GM23338 (cell line): ENCODE measurements at regions not wholly inside any gene's neighbourhood (a gene's known extent, or its start where the extent isn't known, plus 50 kb on each side); places are given as distances from the start of the nearest gene placed in this dataset.

Experiments
- ATAC-seq: fragments of 200-7000 bp; cut with Tn5 transposase; 3 replicates; pipeline ENCODE4 v1.9.1; 2020
- DNase-seq: peaks from one replicate; pipeline ENCODE4 v3.0.0-alpha.2; 2015; ENCODE audit warnings: low spot score
- H2AFZ ChIP-seq: fragments of 200-600 bp; sonication (generic); 2 replicates; pipeline ENCODE4 v1.8.0; 2016; ENCODE audit warnings: antibody characterized with exemption, mild to moderate bottlenecking, moderate library complexity
- H3F3A ChIP-seq: fragments of 200-600 bp; sonication (generic); replicated peaks from 2 replicates; pipeline ENCODE4 v1.8.0; 2017; ENCODE audit warnings: antibody characterized with exemption, mixed run types, low read depth
- H3K27ac ChIP-seq: fragments of 200-600 bp; sonication (generic); 2 replicates; pipeline ENCODE4 v1.6.1; 2016; ENCODE audit warnings: low read depth
- H3K27me3 ChIP-seq: fragments of 200-600 bp; sonication (generic); 2 replicates; pipeline ENCODE4 v1.8.0; 2016; ENCODE audit warnings: mild to moderate bottlenecking, mixed run types, moderate library complexity; ENCODE audit not compliant: insufficient read depth
- H3K36me3 ChIP-seq: fragments of 200-600 bp; sonication (generic); 2 replicates; pipeline ENCODE4 v1.8.0; 2016; ENCODE audit warnings: mild to moderate bottlenecking; ENCODE audit not compliant: insufficient read depth
- H3K4me1 ChIP-seq: fragments of 200-600 bp; sonication (generic); 2 replicates; pipeline ENCODE4 v1.8.0; 2016; ENCODE audit warnings: mild to moderate bottlenecking, moderate library complexity; ENCODE audit not compliant: insufficient read depth
- H3K4me2 ChIP-seq: fragments of 200-600 bp; sonication (generic); 2 replicates; pipeline ENCODE4 v1.7.1; 2017; ENCODE audit warnings: mixed run types
- H3K4me3 ChIP-seq: fragments of 200-600 bp; sonication (generic); 2 replicates; pipeline ENCODE4 v1.6.1; 2016; ENCODE audit warnings: mixed run types
- H3K79me2 ChIP-seq: fragments of 200-600 bp; sonication (generic); replicated peaks from 2 replicates; pipeline ENCODE4 v1.8.0; 2017; ENCODE audit warnings: mild to moderate bottlenecking; ENCODE audit not compliant: insufficient read depth
- H3K9me2 ChIP-seq: fragments of 200-600 bp; sonication (generic); 2 replicates; pipeline ENCODE4 v1.8.0; 2017; ENCODE audit not compliant: insufficient read depth
- H4K20me1 ChIP-seq: fragments of 200-600 bp; sonication (generic); replicated peaks from 2 replicates; pipeline ENCODE4 v1.8.0; 2017; ENCODE audit warnings: mild to moderate bottlenecking; ENCODE audit not compliant: insufficient read depth
- H3K27ac Mint-ChIP-seq: 2 replicates; pipeline ENCODE4 v1.8.0; 2020; ENCODE audit warnings: inconsistent platforms, mild to moderate bottlenecking, moderate library complexity, mixed read lengths
- H3K27me3 Mint-ChIP-seq: 3 replicates; pipeline ENCODE4 v1.8.0; 2022; ENCODE audit warnings: low read depth, mild to moderate bottlenecking, moderate library complexity, mixed read lengths, inconsistent platforms; ENCODE audit not compliant: insufficient read depth, poor library complexity
- H3K36me3 Mint-ChIP-seq: 3 replicates; pipeline ENCODE4 v1.8.0; 2021; ENCODE audit warnings: low read depth, mild to moderate bottlenecking, inconsistent platforms, moderate library complexity, mixed read lengths
- H3K4me1 Mint-ChIP-seq: 3 replicates; pipeline ENCODE4 v1.8.0; 2020; ENCODE audit warnings: mild to moderate bottlenecking, inconsistent platforms, mixed read lengths
- H3K4me3 Mint-ChIP-seq: 3 replicates; pipeline ENCODE4 v1.8.0; 2021; ENCODE audit warnings: moderate library complexity, mild to moderate bottlenecking, inconsistent platforms, mixed read lengths
- H3K9me3 Mint-ChIP-seq: 3 replicates; pipeline ENCODE4 v1.8.0; 2020; ENCODE audit warnings: moderate library complexity, mild to moderate bottlenecking, inconsistent platforms, mixed read lengths
- CTCF ChIP-seq, 2 experiments: fragments of 200-600 bp in 1 of 2; sonication (generic) in 1 of 2; conservative IDR thresholded peaks; 2 replicates each; pipeline versions ENCODE4 v1.5.1 to v1.6.1; 2016 to 2017; ENCODE audit warnings: antibody characterized with exemption in 2 of 2, low read depth in 2 of 2, mild to moderate bottlenecking in 2 of 2, moderate library complexity in 1 of 2
- EZH2phosphoT487 ChIP-seq: fragments of 200-600 bp; sonication (generic); IDR thresholded peaks from one replicate; pipeline ENCODE4 v1.8.1; 2018; ENCODE audit warnings: antibody characterized with exemption; ENCODE audit not compliant: unreplicated experiment
- JUNB ChIP-seq: IDR thresholded peaks from one replicate; pipeline ENCODE4 v1.6.1; 2016; ENCODE audit warnings: antibody characterized with exemption; ENCODE audit not compliant: unreplicated experiment
- NANOG ChIP-seq: IDR thresholded peaks from 2 replicates; pipeline ENCODE4 v1.6.1; 2016; ENCODE audit warnings: antibody characterized with exemption, borderline replicate concordance
- POLR2AphosphoS5 ChIP-seq: IDR thresholded peaks from 2 replicates; pipeline ENCODE4 v1.6.1; 2016; ENCODE audit warnings: antibody characterized with exemption, low read depth
- ZNF331 ChIP-seq: fragments of 250-450 bp; sonication (Bioruptor Pico); IDR thresholded peaks from 2 replicates; pipeline ENCODE4 v1.5.0; 2020; ENCODE audit warnings: low read depth, mild to moderate bottlenecking, moderate library complexity
- TF ChIP-seq, protein P1 (sequence below): IDR thresholded peaks from 2 replicates; pipeline ENCODE4 v1.6.1; 2016; ENCODE audit warnings: antibody characterized with exemption
- TF ChIP-seq, protein P2 (sequence below): fragments of 250-450 bp; sonication (Bioruptor Pico); IDR thresholded peaks from 2 replicates; pipeline ENCODE4 v1.5.0; 2020; ENCODE audit warnings: mild to moderate bottlenecking, moderate library complexity

GRCh38 chr19:29060813-29061364, 152.1 kb downstream of the UQCRFS1 start:
- Histone ChIP-seq H3K36me3 (no peaks in the 10 kb centered on the region), H3K27me3 (no peaks in the 10 kb centered on the region), H4K20me1 (no peaks in the 10 kb centered on the region), H3K9me2 (no peaks in the 10 kb centered on the region), H3K4me3 (no peak overlapping the region), H3K27ac (no peak overlapping the region), H3K79me2 (no peaks in the 10 kb centered on the region), H2AFZ (no peak overlapping the region), H3K4me2 (no peak overlapping the region), H3F3A (no peaks in the 10 kb centered on the region), H3K4me1 (peaks cover 11% of the 10 kb centered on the region)
- ATAC-seq, result no peak
- no peak for DNase-seq
- Mint-ChIP-seq H3K27ac (no peak overlapping the region), H3K9me3 (no peaks in the 10 kb centered on the region), H3K4me1 (peaks cover 25% of the 10 kb centered on the region), H3K36me3 (no peaks in the 10 kb centered on the region), H3K4me3 (no peak overlapping the region), H3K27me3 (peaks cover 11% of the 10 kb centered on the region)
- TF ChIP-seq CTCF (conservative IDR thresholded peaks at IDR 0.05; ENCODE audit: low read depth in 2 of 2) (no peak), NANOG (no peak), POLR2AphosphoS5 (no peak), JUNB (no peak), EZH2phosphoT487 (no peak), ZNF331 (CRISPR knock-in tag) (no peak)
- TF ChIP-seq, protein P1, sequence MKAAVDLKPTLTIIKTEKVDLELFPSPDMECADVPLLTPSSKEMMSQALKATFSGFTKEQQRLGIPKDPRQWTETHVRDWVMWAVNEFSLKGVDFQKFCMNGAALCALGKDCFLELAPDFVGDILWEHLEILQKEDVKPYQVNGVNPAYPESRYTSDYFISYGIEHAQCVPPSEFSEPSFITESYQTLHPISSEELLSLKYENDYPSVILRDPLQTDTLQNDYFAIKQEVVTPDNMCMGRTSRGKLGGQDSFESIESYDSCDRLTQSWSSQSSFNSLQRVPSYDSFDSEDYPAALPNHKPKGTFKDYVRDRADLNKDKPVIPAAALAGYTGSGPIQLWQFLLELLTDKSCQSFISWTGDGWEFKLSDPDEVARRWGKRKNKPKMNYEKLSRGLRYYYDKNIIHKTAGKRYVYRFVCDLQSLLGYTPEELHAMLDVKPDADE, result no peak
- TF ChIP-seq, protein P2, sequence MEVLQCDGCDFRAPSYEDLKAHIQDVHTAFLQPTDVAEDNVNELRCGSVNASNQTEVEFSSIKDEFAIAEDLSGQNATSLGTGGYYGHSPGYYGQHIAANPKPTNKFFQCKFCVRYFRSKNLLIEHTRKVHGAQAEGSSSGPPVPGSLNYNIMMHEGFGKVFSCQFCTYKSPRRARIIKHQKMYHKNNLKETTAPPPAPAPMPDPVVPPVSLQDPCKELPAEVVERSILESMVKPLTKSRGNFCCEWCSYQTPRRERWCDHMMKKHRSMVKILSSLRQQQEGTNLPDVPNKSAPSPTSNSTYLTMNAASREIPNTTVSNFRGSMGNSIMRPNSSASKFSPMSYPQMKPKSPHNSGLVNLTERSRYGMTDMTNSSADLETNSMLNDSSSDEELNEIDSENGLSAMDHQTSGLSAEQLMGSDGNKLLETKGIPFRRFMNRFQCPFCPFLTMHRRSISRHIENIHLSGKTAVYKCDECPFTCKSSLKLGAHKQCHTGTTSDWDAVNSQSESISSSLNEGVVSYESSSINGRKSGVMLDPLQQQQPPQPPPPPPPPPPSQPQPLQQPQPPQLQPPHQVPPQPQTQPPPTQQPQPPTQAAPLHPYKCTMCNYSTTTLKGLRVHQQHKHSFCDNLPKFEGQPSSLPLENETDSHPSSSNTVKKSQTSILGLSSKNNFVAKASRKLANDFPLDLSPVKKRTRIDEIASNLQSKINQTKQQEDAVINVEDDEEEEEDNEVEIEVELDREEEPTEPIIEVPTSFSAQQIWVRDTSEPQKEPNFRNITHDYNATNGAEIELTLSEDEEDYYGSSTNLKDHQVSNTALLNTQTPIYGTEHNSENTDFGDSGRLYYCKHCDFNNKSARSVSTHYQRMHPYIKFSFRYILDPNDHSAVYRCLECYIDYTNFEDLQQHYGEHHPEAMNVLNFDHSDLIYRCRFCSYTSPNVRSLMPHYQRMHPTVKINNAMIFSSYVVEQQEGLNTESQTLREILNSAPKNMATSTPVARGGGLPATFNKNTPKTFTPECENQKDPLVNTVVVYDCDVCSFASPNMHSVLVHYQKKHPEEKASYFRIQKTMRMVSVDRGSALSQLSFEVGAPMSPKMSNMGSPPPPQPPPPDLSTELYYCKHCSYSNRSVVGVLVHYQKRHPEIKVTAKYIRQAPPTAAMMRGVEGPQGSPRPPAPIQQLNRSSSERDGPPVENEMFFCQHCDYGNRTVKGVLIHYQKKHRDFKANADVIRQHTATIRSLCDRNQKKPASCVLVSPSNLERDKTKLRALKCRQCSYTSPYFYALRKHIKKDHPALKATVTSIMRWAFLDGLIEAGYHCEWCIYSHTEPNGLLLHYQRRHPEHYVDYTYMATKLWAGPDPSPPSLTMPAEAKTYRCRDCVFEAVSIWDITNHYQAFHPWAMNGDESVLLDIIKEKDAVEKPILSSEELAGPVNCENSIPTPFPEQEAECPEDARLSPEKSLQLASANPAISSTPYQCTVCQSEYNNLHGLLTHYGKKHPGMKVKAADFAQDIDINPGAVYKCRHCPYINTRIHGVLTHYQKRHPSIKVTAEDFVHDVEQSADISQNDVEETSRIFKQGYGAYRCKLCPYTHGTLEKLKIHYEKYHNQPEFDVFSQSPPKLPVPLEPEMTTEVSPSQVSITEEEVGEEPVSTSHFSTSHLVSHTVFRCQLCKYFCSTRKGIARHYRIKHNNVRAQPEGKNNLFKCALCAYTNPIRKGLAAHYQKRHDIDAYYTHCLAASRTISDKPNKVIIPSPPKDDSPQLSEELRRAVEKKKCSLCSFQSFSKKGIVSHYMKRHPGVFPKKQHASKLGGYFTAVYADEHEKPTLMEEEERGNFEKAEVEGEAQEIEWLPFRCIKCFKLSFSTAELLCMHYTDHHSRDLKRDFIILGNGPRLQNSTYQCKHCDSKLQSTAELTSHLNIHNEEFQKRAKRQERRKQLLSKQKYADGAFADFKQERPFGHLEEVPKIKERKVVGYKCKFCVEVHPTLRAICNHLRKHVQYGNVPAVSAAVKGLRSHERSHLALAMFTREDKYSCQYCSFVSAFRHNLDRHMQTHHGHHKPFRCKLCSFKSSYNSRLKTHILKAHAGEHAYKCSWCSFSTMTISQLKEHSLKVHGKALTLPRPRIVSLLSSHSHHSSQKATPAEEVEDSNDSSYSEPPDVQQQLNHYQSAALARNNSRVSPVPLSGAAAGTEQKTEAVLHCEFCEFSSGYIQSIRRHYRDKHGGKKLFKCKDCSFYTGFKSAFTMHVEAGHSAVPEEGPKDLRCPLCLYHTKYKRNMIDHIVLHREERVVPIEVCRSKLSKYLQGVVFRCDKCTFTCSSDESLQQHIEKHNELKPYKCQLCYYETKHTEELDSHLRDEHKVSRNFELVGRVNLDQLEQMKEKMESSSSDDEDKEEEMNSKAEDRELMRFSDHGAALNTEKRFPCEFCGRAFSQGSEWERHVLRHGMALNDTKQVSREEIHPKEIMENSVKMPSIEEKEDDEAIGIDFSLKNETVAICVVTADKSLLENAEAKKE (CRISPR knock-in tag), result no peak
